ENCODE measurements at regions not wholly inside any gene's neighbourhood (a gene's known extent, or its start where the extent isn't known, plus 50 kb on each side); places are given as distances from the start of the nearest gene placed in this dataset.

DNA sequence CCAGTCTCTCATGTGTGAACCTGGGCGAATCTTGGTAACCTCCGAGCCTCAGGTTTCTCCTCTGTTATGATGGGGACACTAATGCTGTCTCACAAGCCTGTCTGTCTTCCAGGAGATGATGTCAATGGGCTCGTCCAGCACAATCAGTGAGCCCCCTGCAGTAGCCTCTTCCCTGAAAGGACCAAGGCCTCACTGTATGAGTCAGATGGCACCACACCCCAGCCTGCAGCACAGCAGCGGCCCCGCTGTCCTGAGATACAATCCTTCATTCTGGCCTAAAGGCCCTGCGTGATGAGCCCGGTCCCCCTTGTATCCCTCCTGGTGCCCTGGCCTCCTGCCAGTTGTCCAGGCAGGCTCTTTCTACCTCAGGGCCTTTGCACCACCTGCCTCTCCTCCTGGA is 234.4 kb downstream of the IRF8 start:
- TF ChIP-seq, protein P1, sequence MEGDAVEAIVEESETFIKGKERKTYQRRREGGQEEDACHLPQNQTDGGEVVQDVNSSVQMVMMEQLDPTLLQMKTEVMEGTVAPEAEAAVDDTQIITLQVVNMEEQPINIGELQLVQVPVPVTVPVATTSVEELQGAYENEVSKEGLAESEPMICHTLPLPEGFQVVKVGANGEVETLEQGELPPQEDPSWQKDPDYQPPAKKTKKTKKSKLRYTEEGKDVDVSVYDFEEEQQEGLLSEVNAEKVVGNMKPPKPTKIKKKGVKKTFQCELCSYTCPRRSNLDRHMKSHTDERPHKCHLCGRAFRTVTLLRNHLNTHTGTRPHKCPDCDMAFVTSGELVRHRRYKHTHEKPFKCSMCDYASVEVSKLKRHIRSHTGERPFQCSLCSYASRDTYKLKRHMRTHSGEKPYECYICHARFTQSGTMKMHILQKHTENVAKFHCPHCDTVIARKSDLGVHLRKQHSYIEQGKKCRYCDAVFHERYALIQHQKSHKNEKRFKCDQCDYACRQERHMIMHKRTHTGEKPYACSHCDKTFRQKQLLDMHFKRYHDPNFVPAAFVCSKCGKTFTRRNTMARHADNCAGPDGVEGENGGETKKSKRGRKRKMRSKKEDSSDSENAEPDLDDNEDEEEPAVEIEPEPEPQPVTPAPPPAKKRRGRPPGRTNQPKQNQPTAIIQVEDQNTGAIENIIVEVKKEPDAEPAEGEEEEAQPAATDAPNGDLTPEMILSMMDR (IDR thresholded peaks at IDR 0.05; ENCODE audit: low read depth, low read length, poor library complexity, severe bottlenecking), result no peak
- TF ChIP-seq EZH2phosphoT487 (IDR thresholded peaks at IDR 0.05; ENCODE audit: borderline replicate concordance, low read length), result no peak

All from DOHH2 (cell line).